ENCODE measurements at regions not wholly inside any gene's neighbourhood (a gene's known extent, or its start where the extent isn't known, plus 50 kb on each side); places are given as distances from the start of the nearest gene placed in this dataset.

- Histone ChIP-seq H3K4me2 (ENCODE audit: low read length, poor library complexity, severe bottlenecking) (no peak overlapping the region), H2BK15ac (ENCODE audit: low read depth, poor library complexity, severe bottlenecking) (no peak overlapping the region), H2BK5ac (ENCODE audit: low read depth, low read length, poor library complexity, severe bottlenecking) (no peak overlapping the region), H2BK12ac (ENCODE audit: low read length in 2 of 2) (no peak overlapping the region), H3K79me1 (replicated peaks; ENCODE audit: low read length, poor library complexity, severe bottlenecking) (no peaks in the 10 kb centered on the region), H3K9ac (ENCODE audit: low read length) (no peak overlapping the region), H3K36me3 (ENCODE audit: control insufficient read depth in 1 of 2, insufficient read depth in 2 of 2, low read depth in 1 of 2, low read length in 2 of 2) (no peaks in the 10 kb centered on the region), H2AK5ac (ENCODE audit: low read length, severe bottlenecking) (no peak overlapping the region), H3K27me3 (ENCODE audit: control insufficient read depth in 1 of 2, insufficient read depth in 1 of 2, low read length in 2 of 2) (no peaks in the 10 kb centered on the region), H4K8ac (ENCODE audit: low read length) (no peak overlapping the region), H3K4me1 (ENCODE audit: control insufficient read depth, insufficient read depth, low read depth, low read length) (peaks cover 3% of the 10 kb centered on the region), H2AFZ (ENCODE audit: low read depth, low read length) (no peak overlapping the region), H3K9me3 (ENCODE audit: control insufficient read depth, low read length) (no peaks in the 10 kb centered on the region), H4K91ac (ENCODE audit: low read length) (no peak overlapping the region), H3K23ac (ENCODE audit: low read length in 2 of 2) (no peak overlapping the region), H3K18ac (ENCODE audit: low read depth in 1 of 2, low read length in 2 of 2) (peak overlapping the region in 1 of 2 experiments; percentile 50), H3K4me3 (ENCODE audit: insufficient read depth in 1 of 2, low read depth in 1 of 2, low read length in 2 of 2) (no peak overlapping the region), H3K14ac (ENCODE audit: low read length in 2 of 2) (no peak overlapping the region), H2BK120ac (ENCODE audit: low read depth, low read length) (no peak overlapping the region), H3K27ac (ENCODE audit: low read length, poor library complexity, severe bottlenecking) (no peak overlapping the region), H3K4ac (ENCODE audit: low read depth in 1 of 2, low read length in 2 of 2) (no peak overlapping the region)
- no peak for DNase-seq
- WGBS = 100% methylated on average over 1 of the region's 2 CpGs
Observed at GRCh38 chr3:64837126-64837738, 149.4 kb upstream of the ADAMTS9 start.

GRCh38 chr3:64836097-64836496 is 148.3 kb upstream of the ADAMTS9 start:
- no peaks in the 10 kb centered on the region for H3K79me1 ChIP-seq (replicated peaks; ENCODE audit: low read length, poor library complexity, severe bottlenecking)
- no peak overlapping the region for H2BK15ac ChIP-seq (ENCODE audit: low read depth, poor library complexity, severe bottlenecking)
- WGBS = 82% methylated on average over 2 of the region's 2 CpGs
- H2BK12ac ChIP-seq (ENCODE audit: low read length in 2 of 2) = no peak overlapping the region
- no peak overlapping the region for H2AFZ ChIP-seq (ENCODE audit: low read depth, low read length)
- peak overlapping the region; percentile 54 for H4K91ac ChIP-seq (ENCODE audit: low read length)
- no peak overlapping the region for H3K14ac ChIP-seq (ENCODE audit: low read length in 2 of 2)
- no peak overlapping the region for H3K4me3 ChIP-seq (ENCODE audit: insufficient read depth in 1 of 2, low read depth in 1 of 2, low read length in 2 of 2)
- no peak overlapping the region for H2AK5ac ChIP-seq (ENCODE audit: low read length, severe bottlenecking)
- H3K27ac ChIP-seq (ENCODE audit: low read length, poor library complexity, severe bottlenecking) = no peak overlapping the region
- H3K23ac ChIP-seq (ENCODE audit: low read length in 2 of 2) = no peak overlapping the region
- peak overlapping the region; percentile 55 for H2BK120ac ChIP-seq (ENCODE audit: low read depth, low read length)
- no peak for DNase-seq
- no peaks in the 10 kb centered on the region for H3K9me3 ChIP-seq (ENCODE audit: control insufficient read depth, low read length)
- no peaks in the 10 kb centered on the region for H3K27me3 ChIP-seq (ENCODE audit: control insufficient read depth in 1 of 2, insufficient read depth in 1 of 2, low read length in 2 of 2)
- H3K4ac ChIP-seq (ENCODE audit: low read depth in 1 of 2, low read length in 2 of 2) = peak overlapping the region; percentile 54 to 77
- H3K9ac ChIP-seq (ENCODE audit: low read length) = no peak overlapping the region
- peak overlapping the region in 1 of 2 experiments; percentile 26 for H3K18ac ChIP-seq (ENCODE audit: low read depth in 1 of 2, low read length in 2 of 2)
- H4K8ac ChIP-seq (ENCODE audit: low read length) = no peak overlapping the region
- H3K4me1 ChIP-seq (ENCODE audit: control insufficient read depth, insufficient read depth, low read depth, low read length) = peaks cover 3% of the 10 kb centered on the region
- no peak overlapping the region for H3K4me2 ChIP-seq (ENCODE audit: low read length, poor library complexity, severe bottlenecking)
- H3K36me3 ChIP-seq (ENCODE audit: control insufficient read depth in 1 of 2, insufficient read depth in 2 of 2, low read depth in 1 of 2, low read length in 2 of 2) = no peaks in the 10 kb centered on the region
- peak overlapping the region; percentile 90 for H2BK5ac ChIP-seq (ENCODE audit: low read depth, low read length, poor library complexity, severe bottlenecking)

- no peak overlapping the region for H3K9ac ChIP-seq (ENCODE audit: low read length)
- H3K4me1 ChIP-seq (ENCODE audit: control insufficient read depth, insufficient read depth, low read depth, low read length) = peaks cover 3% of the 10 kb centered on the region
- no peak overlapping the region for H2BK5ac ChIP-seq (ENCODE audit: low read depth, low read length, poor library complexity, severe bottlenecking)
- no peaks in the 10 kb centered on the region for H3K27me3 ChIP-seq (ENCODE audit: control insufficient read depth in 1 of 2, insufficient read depth in 1 of 2, low read length in 2 of 2)
- H3K27ac ChIP-seq (ENCODE audit: low read length, poor library complexity, severe bottlenecking) = no peak overlapping the region
- DNase-seq = no peak
- H3K18ac ChIP-seq (ENCODE audit: low read depth in 1 of 2, low read length in 2 of 2) = no peak overlapping the region
- no peak overlapping the region for H3K4ac ChIP-seq (ENCODE audit: low read depth in 1 of 2, low read length in 2 of 2)
- H2BK120ac ChIP-seq (ENCODE audit: low read depth, low read length) = no peak overlapping the region
- no peak overlapping the region for H2AFZ ChIP-seq (ENCODE audit: low read depth, low read length)
- H3K14ac ChIP-seq (ENCODE audit: low read length in 2 of 2) = no peak overlapping the region
- no peak overlapping the region for H3K4me3 ChIP-seq (ENCODE audit: insufficient read depth in 1 of 2, low read depth in 1 of 2, low read length in 2 of 2)
- H3K36me3 ChIP-seq (ENCODE audit: control insufficient read depth in 1 of 2, insufficient read depth in 2 of 2, low read depth in 1 of 2, low read length in 2 of 2) = no peaks in the 10 kb centered on the region
- no peak overlapping the region for H2AK5ac ChIP-seq (ENCODE audit: low read length, severe bottlenecking)
- H4K91ac ChIP-seq (ENCODE audit: low read length) = no peak overlapping the region
- 94% methylated on average over 4 of the region's 5 CpGs for WGBS
- H3K79me1 ChIP-seq (replicated peaks; ENCODE audit: low read length, poor library complexity, severe bottlenecking) = no peaks in the 10 kb centered on the region
- H3K4me2 ChIP-seq (ENCODE audit: low read length, poor library complexity, severe bottlenecking) = no peak overlapping the region
- H4K8ac ChIP-seq (ENCODE audit: low read length) = no peak overlapping the region
- no peak overlapping the region for H3K23ac ChIP-seq (ENCODE audit: low read length in 2 of 2)
- H3K9me3 ChIP-seq (ENCODE audit: control insufficient read depth, low read length) = no peaks in the 10 kb centered on the region
- H2BK12ac ChIP-seq (ENCODE audit: low read length in 2 of 2) = no peak overlapping the region
- peak overlapping the region; percentile 33 for H2BK15ac ChIP-seq (ENCODE audit: low read depth, poor library complexity, severe bottlenecking)
Observed at GRCh38 chr3:64832098-64832497, 144.3 kb upstream of the ADAMTS9 start.

DNA sequence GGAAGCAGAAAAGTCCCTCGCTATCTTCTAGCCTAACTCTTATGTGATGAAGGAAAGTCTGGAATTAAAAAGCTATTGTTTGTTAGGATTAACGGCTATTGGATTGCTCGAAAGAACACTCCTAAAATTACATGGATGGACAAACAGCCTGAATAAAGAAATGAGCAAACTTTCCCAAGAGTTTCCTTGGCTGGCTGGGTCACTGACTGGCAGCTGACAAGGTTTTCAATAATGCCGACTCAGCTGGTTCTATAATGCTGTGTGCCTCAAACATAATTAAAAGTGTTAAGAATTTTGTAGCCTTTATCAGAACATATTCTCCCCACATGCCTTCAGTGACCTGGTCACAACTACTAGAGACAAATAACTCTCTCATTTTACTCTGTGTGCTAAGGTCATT is 142.9 kb upstream of the ADAMTS9 start:
- Histone ChIP-seq H3K4me3 (ENCODE audit: insufficient read depth in 1 of 2, low read depth in 1 of 2, low read length in 2 of 2) (no peak overlapping the region), H3K4me2 (ENCODE audit: low read length, poor library complexity, severe bottlenecking) (no peak overlapping the region), H3K27ac (ENCODE audit: low read length, poor library complexity, severe bottlenecking) (no peak overlapping the region), H2AK5ac (ENCODE audit: low read length, severe bottlenecking) (no peak overlapping the region), H4K91ac (ENCODE audit: low read length) (no peak overlapping the region), H3K4me1 (ENCODE audit: control insufficient read depth, insufficient read depth, low read depth, low read length) (no peaks in the 10 kb centered on the region), H3K36me3 (ENCODE audit: control insufficient read depth in 1 of 2, insufficient read depth in 2 of 2, low read depth in 1 of 2, low read length in 2 of 2) (no peaks in the 10 kb centered on the region), H3K14ac (ENCODE audit: low read length in 2 of 2) (no peak overlapping the region), H3K79me1 (replicated peaks; ENCODE audit: low read length, poor library complexity, severe bottlenecking) (no peaks in the 10 kb centered on the region), H3K9me3 (ENCODE audit: control insufficient read depth, low read length) (no peaks in the 10 kb centered on the region), H3K18ac (ENCODE audit: low read depth in 1 of 2, low read length in 2 of 2) (no peak overlapping the region), H3K4ac (ENCODE audit: low read depth in 1 of 2, low read length in 2 of 2) (no peak overlapping the region), H2AFZ (ENCODE audit: low read depth, low read length) (no peak overlapping the region), H2BK5ac (ENCODE audit: low read depth, low read length, poor library complexity, severe bottlenecking) (no peak overlapping the region), H3K23ac (ENCODE audit: low read length in 2 of 2) (no peak overlapping the region), H2BK120ac (ENCODE audit: low read depth, low read length) (no peak overlapping the region), H2BK12ac (ENCODE audit: low read length in 2 of 2) (no peak overlapping the region), H3K9ac (ENCODE audit: low read length) (no peak overlapping the region), H4K8ac (ENCODE audit: low read length) (no peak overlapping the region), H3K27me3 (ENCODE audit: control insufficient read depth in 1 of 2, insufficient read depth in 1 of 2, low read length in 2 of 2) (no peaks in the 10 kb centered on the region), H2BK15ac (ENCODE audit: low read depth, poor library complexity, severe bottlenecking) (no peak overlapping the region)
- no peak for DNase-seq
- 97% methylated on average over 3 of the region's 4 CpGs for WGBS
